Skeletal muscle satellite cell (primary cell): ENCODE measurements at regions not wholly inside any gene's neighbourhood (a gene's known extent, or its start where the extent isn't known, plus 50 kb on each side); places are given as distances from the start of the nearest gene placed in this dataset.

Experiments used
- H3K27me3 ChIP-seq: 2 replicates; pipeline ENCODE4 v1.7.0; 2013; ENCODE audit warnings: low read length; ENCODE audit not compliant: control insufficient read depth, insufficient read depth
- H3K36me3 ChIP-seq: 2 replicates; pipeline ENCODE4 v1.7.0; 2013; ENCODE audit warnings: mild to moderate bottlenecking, control low read depth, low read length; ENCODE audit not compliant: insufficient read depth
- H3K4me1 ChIP-seq: 2 replicates; pipeline ENCODE4 v1.7.0; 2013; ENCODE audit warnings: low read length; ENCODE audit not compliant: control insufficient read depth, insufficient read depth
- H3K4me2 ChIP-seq: 2 replicates; pipeline ENCODE4 v1.7.0; 2013; ENCODE audit warnings: mild to moderate bottlenecking, low read length
- H3K4me3 ChIP-seq: 2 replicates; pipeline ENCODE4 v1.7.0; 2013; ENCODE audit warnings: low read length
- H3K9ac ChIP-seq: 2 replicates; pipeline ENCODE4 v1.7.0; 2013; ENCODE audit warnings: mild to moderate bottlenecking, low read depth, low read length, moderate library complexity
- H3K9me3 ChIP-seq: replicated peaks from 2 replicates; pipeline ENCODE4 v1.7.0; 2013; ENCODE audit warnings: mild to moderate bottlenecking, control low read depth, low read length

GRCh38 chr18:3360211-3360610, 89.8 kb upstream of the TGIF1 start:
- no peak overlapping the region for H3K9ac ChIP-seq
- H3K4me2 ChIP-seq, result no peak overlapping the region
- H3K27me3 ChIP-seq, result no peaks in the 10 kb centered on the region
- H3K36me3 ChIP-seq, result no peaks in the 10 kb centered on the region
- H3K4me3 ChIP-seq, result no peak overlapping the region
- no peaks in the 10 kb centered on the region for H3K4me1 ChIP-seq
- H3K9me3 ChIP-seq, result no peaks in the 10 kb centered on the region

DNA sequence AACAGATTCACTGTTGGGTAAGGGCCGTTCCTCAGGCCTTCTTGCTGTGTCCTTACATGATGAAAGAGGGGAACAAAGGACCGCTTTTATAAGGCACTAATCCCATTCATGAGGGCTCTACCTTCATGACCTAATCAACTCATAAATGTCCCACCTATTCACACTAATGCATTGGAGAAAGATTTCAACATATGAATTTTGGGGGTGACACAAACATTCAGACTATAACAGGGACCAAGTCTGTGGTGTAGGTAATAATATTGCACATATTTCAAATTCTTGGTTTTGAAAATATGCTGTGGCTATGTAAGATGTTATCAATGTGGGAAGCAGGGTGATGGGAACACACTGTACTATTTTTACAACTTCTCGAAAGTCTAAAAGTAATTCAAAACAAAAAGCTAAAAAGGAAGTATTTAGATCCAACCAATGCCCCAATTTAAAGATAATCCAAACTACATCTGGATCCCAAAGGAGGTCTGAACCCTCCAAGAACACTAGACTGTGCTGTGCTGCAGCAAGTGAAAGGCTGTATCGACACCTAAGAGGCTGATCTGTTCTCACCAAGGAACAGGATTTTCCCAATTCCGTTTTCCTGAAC, 82.4 kb upstream of the TGIF1 start:
- Histone ChIP-seq H3K36me3 (no peaks in the 10 kb centered on the region), H3K9ac (peak overlapping the region; percentile 82), H3K4me1 (peaks cover 28% of the 10 kb centered on the region), H3K27me3 (no peaks in the 10 kb centered on the region), H3K9me3 (no peaks in the 10 kb centered on the region), H3K4me3 (peak overlapping the region; percentile 50), H3K4me2 (peak overlapping the region; percentile 79)

- Histone ChIP-seq H3K27me3 (no peaks in the 10 kb centered on the region), H3K9me3 (no peaks in the 10 kb centered on the region), H3K4me3 (peak overlapping the region; percentile 50), H3K4me1 (peaks cover 28% of the 10 kb centered on the region), H3K4me2 (peak overlapping the region; percentile 79), H3K9ac (peak overlapping the region; percentile 82), H3K36me3 (no peaks in the 10 kb centered on the region)
Observed at GRCh38 chr18:3368193-3368592, 81.8 kb upstream of the TGIF1 start.

DNA sequence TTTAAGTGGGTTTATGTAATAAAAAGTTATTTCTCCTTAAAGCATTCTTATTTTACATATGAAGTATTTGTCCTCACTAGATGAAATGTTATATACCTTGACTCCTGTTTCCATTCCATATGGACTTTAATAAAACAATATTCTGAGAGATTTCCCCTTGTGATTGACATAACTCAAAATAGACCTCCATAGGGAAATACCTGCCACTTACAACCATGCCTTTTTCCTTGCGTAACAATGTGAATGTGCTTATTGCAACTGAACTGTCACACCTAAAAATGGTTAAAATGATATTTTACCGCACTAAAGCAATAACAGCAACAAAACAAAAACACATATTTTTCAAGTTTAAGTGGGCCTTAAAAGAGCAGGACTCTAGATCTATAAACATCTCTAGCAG, 70.3 kb upstream of the TGIF1 start:
- Histone ChIP-seq H3K4me3 (no peak overlapping the region), H3K36me3 (no peaks in the 10 kb centered on the region), H3K9me3 (no peaks in the 10 kb centered on the region), H3K4me1 (peaks cover 27% of the 10 kb centered on the region), H3K9ac (no peak overlapping the region), H3K27me3 (no peaks in the 10 kb centered on the region), H3K4me2 (no peak overlapping the region)

GRCh38 chr18:3380384-3380961, 69.5 kb upstream of the TGIF1 start:
- Histone ChIP-seq H3K9ac (no peak overlapping the region), H3K36me3 (no peaks in the 10 kb centered on the region), H3K27me3 (no peaks in the 10 kb centered on the region), H3K4me3 (no peak overlapping the region), H3K4me1 (peaks cover 27% of the 10 kb centered on the region), H3K4me2 (peak overlapping the region; percentile 48), H3K9me3 (no peaks in the 10 kb centered on the region)

DNA sequence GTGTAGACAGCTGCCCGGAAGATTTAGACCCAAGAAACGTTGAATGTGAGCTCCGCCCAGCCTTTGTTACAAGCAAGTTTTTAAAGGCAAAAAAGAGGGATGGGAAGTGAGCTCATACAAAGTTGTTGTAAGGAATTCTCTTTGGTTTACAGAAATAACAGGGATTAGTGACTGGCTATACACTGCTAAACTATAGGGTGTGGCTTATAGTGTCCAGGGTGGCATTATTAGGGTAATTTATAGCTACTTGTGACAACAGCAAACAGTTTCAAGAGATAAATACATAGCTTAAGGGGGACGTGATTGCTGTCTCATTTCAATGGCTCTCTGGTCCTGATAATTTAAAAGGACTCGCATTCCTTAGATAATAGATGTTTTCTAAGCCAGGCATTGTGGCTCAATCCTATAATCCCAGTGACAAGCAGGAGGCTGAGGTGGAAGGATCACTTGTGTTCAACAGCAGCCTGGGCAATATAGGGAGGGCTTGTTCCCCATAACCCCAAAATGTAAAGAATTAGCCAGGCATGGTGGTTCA, 66.5 kb upstream of the TGIF1 start:
- H3K4me2 ChIP-seq, result no peak overlapping the region
- H3K9me3 ChIP-seq, result no peaks in the 10 kb centered on the region
- peaks cover 27% of the 10 kb centered on the region for H3K4me1 ChIP-seq
- H3K9ac ChIP-seq, result no peak overlapping the region
- H3K27me3 ChIP-seq, result no peaks in the 10 kb centered on the region
- no peak overlapping the region for H3K4me3 ChIP-seq
- no peaks in the 10 kb centered on the region for H3K36me3 ChIP-seq

DNA sequence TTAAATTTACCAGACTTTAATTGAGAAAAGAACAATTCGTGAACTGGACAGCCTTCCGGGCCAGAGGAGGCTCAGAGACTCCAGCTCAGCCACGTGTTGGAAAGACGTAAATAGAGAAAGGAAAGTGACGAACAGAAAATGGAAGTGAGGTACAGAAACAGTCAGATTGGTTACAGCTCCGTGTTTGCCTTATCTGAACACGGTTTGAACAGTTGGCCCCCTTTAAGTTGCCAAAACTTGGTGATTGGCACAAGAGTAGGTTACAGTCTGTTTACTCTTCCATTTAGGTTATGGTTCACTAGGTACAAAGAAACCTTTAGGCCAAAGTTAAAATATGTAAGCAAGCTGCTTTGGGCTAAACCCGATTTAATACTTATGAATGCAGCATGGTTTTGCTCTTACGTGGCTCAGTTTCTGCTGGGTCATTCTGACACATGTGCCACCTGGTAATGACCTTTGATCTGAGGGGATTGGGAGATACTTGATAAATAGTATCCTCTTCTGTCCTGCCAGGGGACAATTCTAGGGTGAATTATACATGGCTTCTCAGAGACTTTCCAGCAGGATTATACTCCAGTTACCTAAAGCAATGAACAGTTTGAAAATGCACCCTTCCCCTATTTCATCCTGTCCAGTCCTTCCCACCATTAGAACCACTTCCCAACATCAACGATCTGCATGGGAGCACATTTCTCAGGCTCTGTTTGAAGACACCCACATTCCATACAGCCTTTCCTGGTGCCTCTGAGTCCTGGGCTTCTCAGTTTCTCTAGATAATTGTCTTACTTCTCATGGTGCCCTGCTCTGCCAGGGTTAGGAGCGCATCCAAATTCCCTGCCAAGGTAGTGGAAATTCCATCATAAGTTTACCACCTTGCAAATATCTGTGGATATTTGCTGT, 65.1 kb upstream of the TGIF1 start:
- Histone ChIP-seq H3K4me3 (no peak overlapping the region), H3K4me2 (no peak overlapping the region), H3K27me3 (no peaks in the 10 kb centered on the region), H3K4me1 (peaks cover 20% of the 10 kb centered on the region), H3K36me3 (no peaks in the 10 kb centered on the region), H3K9ac (no peak overlapping the region), H3K9me3 (no peaks in the 10 kb centered on the region)

GRCh38 chr18:3388323-3388722, 61.6 kb upstream of the TGIF1 start:
- Histone ChIP-seq H3K27me3 (no peaks in the 10 kb centered on the region), H3K36me3 (no peaks in the 10 kb centered on the region), H3K9me3 (no peaks in the 10 kb centered on the region), H3K4me2 (no peak overlapping the region), H3K9ac (no peak overlapping the region), H3K4me3 (no peak overlapping the region), H3K4me1 (peaks cover 4% of the 10 kb centered on the region)

GRCh38 chr18:3388980-3389379, 61.0 kb upstream of the TGIF1 start:
- Histone ChIP-seq H3K4me1 (no peaks in the 10 kb centered on the region), H3K9me3 (no peaks in the 10 kb centered on the region), H3K27me3 (no peaks in the 10 kb centered on the region), H3K9ac (no peak overlapping the region), H3K4me2 (no peak overlapping the region), H3K4me3 (no peak overlapping the region), H3K36me3 (no peaks in the 10 kb centered on the region)

- Histone ChIP-seq H3K9me3 (no peaks in the 10 kb centered on the region), H3K9ac (no peak overlapping the region), H3K4me2 (no peak overlapping the region), H3K27me3 (no peaks in the 10 kb centered on the region), H3K4me1 (no peaks in the 10 kb centered on the region), H3K36me3 (no peaks in the 10 kb centered on the region), H3K4me3 (no peak overlapping the region)
Observed at GRCh38 chr18:3389977-3390376, 60.0 kb upstream of the TGIF1 start.

- no peaks in the 10 kb centered on the region for H3K27me3 ChIP-seq
- no peaks in the 10 kb centered on the region for H3K4me1 ChIP-seq
- H3K9ac ChIP-seq, result no peak overlapping the region
- no peaks in the 10 kb centered on the region for H3K36me3 ChIP-seq
- H3K4me3 ChIP-seq, result no peak overlapping the region
- H3K9me3 ChIP-seq, result no peaks in the 10 kb centered on the region
- H3K4me2 ChIP-seq, result no peak overlapping the region
Observed at GRCh38 chr18:3391704-3392466, 58.1 kb upstream of the TGIF1 start.
